ENCODE measurements at regions not wholly inside any gene's neighbourhood (a gene's known extent, or its start where the extent isn't known, plus 50 kb on each side); places are given as distances from the start of the nearest gene placed in this dataset.

- TF ChIP-seq POLR2AphosphoS5 (IDR thresholded peaks at IDR 0.05) (no peak), CTCF (IDR thresholded peaks at IDR 0.05) (no peak)
These were observed 308.2 kb downstream of the ADGRD1 start for GRCh38 chr12:131261906-131262305.

Data from suprapubic skin (tissue), 3 donors.